Right atrium auricular region (tissue), 2 donors: ENCODE measurements at regions not wholly inside any gene's neighbourhood (a gene's known extent, or its start where the extent isn't known, plus 50 kb on each side); places are given as distances from the start of the nearest gene placed in this dataset.

Experiments
- DNase-seq: peaks from one replicate; pipeline ENCODE4 v3.0.0-alpha.2; 2019; ENCODE audit warnings: low spot score
- H3K27ac ChIP-seq, 2 donors: fragments of 200-600 bp; sonication (generic); 1 replicate in 1 of 2; 2 replicates in 1 of 2; pipeline ENCODE4 v1.5.1; 2016 to 2019
- H3K27me3 ChIP-seq, 2 donors: fragments of 200-600 bp; sonication (generic); one replicate each; pipeline versions ENCODE4 v1.5.1 to v1.6.0; 2017 to 2019
- H3K36me3 ChIP-seq: fragments of 200-600 bp; sonication (generic); one replicate; pipeline ENCODE4 v1.5.1; 2016
- H3K4me1 ChIP-seq, 2 donors: fragments of 200-600 bp; sonication (generic); one replicate each; pipeline versions ENCODE4 v1.5.1 to v1.6.0; 2017 to 2019
- H3K4me3 ChIP-seq, 2 donors: fragments of 200-600 bp; sonication (generic); 1 replicate in 1 of 2; 2 replicates in 1 of 2; pipeline ENCODE4 v1.5.1; 2017 to 2019; ENCODE audit warnings: mild to moderate bottlenecking in 1 of 2, moderate library complexity in 1 of 2
- H3K9me3 ChIP-seq, 2 donors: fragments of 200-600 bp; sonication (generic); one replicate each; pipeline ENCODE4 v1.5.1; 2019
- TF ChIP-seq, protein P1 (sequence below), 2 donors: fragments of 200-600 bp; sonication (generic); IDR thresholded peaks; one replicate each; pipeline ENCODE4 v1.5.1; 2019; ENCODE audit warnings: antibody characterized with exemption in 2 of 2

DNA sequence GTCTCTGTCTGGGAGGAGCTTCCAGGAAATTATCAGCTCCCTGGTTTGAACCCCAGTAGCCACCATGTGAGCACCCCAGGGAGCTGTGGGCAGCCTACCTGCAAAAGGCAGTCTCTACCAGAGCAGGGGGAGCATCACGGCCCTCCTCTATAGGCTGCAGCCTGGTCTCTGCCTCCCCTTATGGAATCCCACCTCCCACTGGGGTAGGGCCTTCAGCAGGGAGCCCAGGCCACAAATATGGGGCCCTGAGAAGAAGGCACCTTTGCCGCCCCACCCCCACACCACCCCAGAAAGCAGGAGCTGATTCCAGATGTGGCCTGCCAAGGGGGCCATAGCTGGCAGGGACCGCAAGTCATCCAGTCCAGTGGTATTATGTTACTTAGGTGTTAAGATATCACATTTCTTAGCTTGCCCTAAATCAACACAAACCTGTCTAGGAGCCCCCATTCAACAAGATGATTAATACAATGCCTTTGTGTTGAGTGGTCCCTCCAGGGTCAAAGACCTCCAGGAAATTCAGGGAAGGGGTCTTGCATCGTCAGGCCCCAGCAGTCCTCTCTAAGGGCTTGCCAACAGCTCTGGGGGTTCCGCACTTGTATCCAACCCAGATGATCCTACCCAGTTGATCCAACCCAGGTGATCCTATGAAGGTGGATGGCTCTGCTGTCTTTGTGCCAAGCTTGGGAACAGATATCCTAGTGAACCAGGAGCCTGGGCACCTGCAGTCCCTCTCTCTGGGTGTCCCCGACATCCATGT is 114.9 kb downstream of the OAT start:
- Histone ChIP-seq H3K27me3 (no peaks in the 10 kb centered on the region), H3K4me3 (no peak overlapping the region), H3K9me3 (no peaks in the 10 kb centered on the region), H3K36me3 (no peaks in the 10 kb centered on the region), H3K27ac (no peak overlapping the region), H3K4me1 (no peaks in the 10 kb centered on the region)
- no peak for DNase-seq
- TF ChIP-seq, protein P1, sequence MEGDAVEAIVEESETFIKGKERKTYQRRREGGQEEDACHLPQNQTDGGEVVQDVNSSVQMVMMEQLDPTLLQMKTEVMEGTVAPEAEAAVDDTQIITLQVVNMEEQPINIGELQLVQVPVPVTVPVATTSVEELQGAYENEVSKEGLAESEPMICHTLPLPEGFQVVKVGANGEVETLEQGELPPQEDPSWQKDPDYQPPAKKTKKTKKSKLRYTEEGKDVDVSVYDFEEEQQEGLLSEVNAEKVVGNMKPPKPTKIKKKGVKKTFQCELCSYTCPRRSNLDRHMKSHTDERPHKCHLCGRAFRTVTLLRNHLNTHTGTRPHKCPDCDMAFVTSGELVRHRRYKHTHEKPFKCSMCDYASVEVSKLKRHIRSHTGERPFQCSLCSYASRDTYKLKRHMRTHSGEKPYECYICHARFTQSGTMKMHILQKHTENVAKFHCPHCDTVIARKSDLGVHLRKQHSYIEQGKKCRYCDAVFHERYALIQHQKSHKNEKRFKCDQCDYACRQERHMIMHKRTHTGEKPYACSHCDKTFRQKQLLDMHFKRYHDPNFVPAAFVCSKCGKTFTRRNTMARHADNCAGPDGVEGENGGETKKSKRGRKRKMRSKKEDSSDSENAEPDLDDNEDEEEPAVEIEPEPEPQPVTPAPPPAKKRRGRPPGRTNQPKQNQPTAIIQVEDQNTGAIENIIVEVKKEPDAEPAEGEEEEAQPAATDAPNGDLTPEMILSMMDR (IDR thresholded peaks at IDR 0.05): no peak

DNA sequence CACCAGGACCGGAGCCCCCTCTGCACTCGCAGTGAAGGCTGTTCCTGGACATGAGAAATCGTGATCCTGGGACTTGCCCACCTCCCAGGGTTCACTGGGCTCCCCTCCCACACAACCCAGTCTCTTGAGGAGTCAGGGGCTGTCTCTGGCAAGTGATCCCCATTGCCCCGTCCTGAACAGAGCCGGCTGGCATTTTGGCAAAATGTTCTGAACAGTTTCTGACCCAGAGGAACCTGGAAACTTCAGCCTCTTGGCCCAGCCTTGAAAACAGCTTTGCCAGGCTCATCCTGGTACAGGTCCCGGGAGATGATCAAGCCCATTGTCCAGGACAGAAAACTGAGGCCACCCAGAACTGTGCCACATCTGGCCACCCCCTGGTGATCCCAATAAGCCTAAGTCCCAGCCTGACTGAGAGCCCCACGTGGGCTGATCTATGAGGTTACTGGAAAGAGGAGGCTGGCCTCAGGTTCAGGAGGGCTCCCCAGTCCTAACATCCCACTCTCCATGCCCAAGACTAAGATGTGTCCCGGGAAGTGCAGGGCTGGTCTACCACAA is 115.7 kb downstream of the OAT start:
- no peak for DNase-seq

DNA sequence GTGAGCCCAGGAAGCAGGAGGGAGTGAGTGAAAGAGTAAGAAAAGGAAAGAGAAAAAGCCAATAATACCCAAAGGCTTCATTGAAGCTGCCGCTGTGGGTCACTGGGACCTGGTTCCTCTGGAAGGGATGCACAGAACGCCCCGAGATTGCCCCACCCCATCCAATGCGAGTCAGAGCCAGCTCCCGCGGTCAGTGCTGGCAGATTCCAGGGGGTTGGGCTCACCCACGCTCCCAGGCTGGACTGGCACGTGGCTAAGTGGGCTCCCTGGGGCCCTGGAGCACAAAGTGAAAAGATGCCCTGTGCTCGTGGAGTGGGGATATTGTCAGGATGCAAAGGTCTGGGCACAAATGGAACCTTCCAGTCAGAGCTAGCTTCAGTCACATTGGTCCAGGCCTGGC is 117.0 kb downstream of the OAT start:
- TF ChIP-seq, protein P1 (IDR thresholded peaks at IDR 0.05): no peak
- no peaks in the 10 kb centered on the region for H3K36me3 ChIP-seq
- no peaks in the 10 kb centered on the region for H3K9me3 ChIP-seq
- H3K27ac ChIP-seq: no peak overlapping the region
- H3K4me1 ChIP-seq: no peaks in the 10 kb centered on the region
- no peak for DNase-seq
- no peaks in the 10 kb centered on the region for H3K27me3 ChIP-seq
- no peak overlapping the region for H3K4me3 ChIP-seq

More for the DNA sequence above, 115.7 kb downstream of the OAT start:
- Histone ChIP-seq H3K27me3 (no peaks in the 10 kb centered on the region), H3K9me3 (no peaks in the 10 kb centered on the region), H3K4me1 (no peaks in the 10 kb centered on the region), H3K36me3 (no peaks in the 10 kb centered on the region), H3K27ac (no peak overlapping the region), H3K4me3 (no peak overlapping the region)
- TF ChIP-seq, protein P1 (IDR thresholded peaks at IDR 0.05): no peak

GRCh38 chr10:124300735-124301134 is 118.0 kb downstream of the OAT start:
- no peaks in the 10 kb centered on the region for H3K9me3 ChIP-seq
- no peaks in the 10 kb centered on the region for H3K27me3 ChIP-seq
- TF ChIP-seq, protein P1 (IDR thresholded peaks at IDR 0.05): no peak
- no peaks in the 10 kb centered on the region for H3K36me3 ChIP-seq
- H3K4me1 ChIP-seq: no peaks in the 10 kb centered on the region
- H3K4me3 ChIP-seq: no peak overlapping the region
- H3K27ac ChIP-seq: no peak overlapping the region
- DNase-seq: no peak

DNA sequence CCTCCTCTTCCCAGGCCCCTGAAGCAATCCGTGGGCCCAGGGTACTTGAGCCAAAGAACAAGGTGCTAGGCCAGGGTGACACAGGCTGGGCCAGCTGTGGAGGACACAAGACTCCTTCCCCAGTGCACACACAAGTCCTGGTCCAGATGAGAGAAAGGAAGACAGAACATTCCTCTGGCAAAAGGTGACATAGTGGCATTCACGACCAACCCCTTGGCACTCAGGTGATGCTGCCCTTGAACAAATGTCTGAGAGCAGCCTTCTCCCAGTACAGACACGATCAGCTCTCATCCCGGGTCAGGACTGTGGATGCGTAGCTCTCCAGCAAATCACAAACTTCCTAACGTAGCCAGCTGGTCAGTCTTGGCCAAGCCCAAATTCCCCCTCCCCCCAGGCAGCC is 118.5 kb downstream of the OAT start:
- H3K9me3 ChIP-seq: no peaks in the 10 kb centered on the region
- no peak for DNase-seq
- H3K27me3 ChIP-seq: no peaks in the 10 kb centered on the region
- H3K27ac ChIP-seq: no peak overlapping the region
- TF ChIP-seq, protein P1 (IDR thresholded peaks at IDR 0.05): no peak
- no peak overlapping the region for H3K4me3 ChIP-seq
- no peaks in the 10 kb centered on the region for H3K36me3 ChIP-seq
- H3K4me1 ChIP-seq: no peaks in the 10 kb centered on the region
